Activated T-cell treated with anti-CD3 and anti-CD28 coated beads, Interleukin-2, amount 50 U/mL, for 1 hour (primary cell): ENCODE measurements at regions not wholly inside any gene's neighbourhood (a gene's known extent, or its start where the extent isn't known, plus 50 kb on each side); places are given as distances from the start of the nearest gene placed in this dataset.
A peak's percentile ranks its signal among the peaks of the same experiment; 100 is the strongest.
"Not testable (repeated sequence)": the region's sequence is repeated elsewhere in the genome, so short reads cannot be mapped to it uniquely, and the experiment has no call there.

Source experiments
- DNase-seq: peaks from one replicate; pipeline ENCODE4 v3.0.0-alpha.2; 2020

GRCh38 chr3:153221748-153222162, 59.7 kb downstream of the RAP2B start:
- peak; percentile 72 for DNase-seq

- not testable (repeated sequence) for DNase-seq
Measured at GRCh38 chr3:153226877-153227276, 64.9 kb downstream of the RAP2B start.

- not testable (repeated sequence) for DNase-seq
Measured at GRCh38 chr3:153230427-153230826, 68.4 kb downstream of the RAP2B start.

GRCh38 chr3:153231245-153231644, 69.2 kb downstream of the RAP2B start:
- not testable (repeated sequence) for DNase-seq

GRCh38 chr3:153232050-153232752, 70.2 kb downstream of the RAP2B start:
- DNase-seq, result not testable (repeated sequence)

GRCh38 chr3:153232851-153233271, 70.8 kb downstream of the RAP2B start:
- no peak for DNase-seq

- no peak for DNase-seq
Measured at GRCh38 chr3:153233986-153234385, 72.0 kb downstream of the RAP2B start.

- DNase-seq, result no peak
Measured at GRCh38 chr3:153242896-153243295, 80.9 kb downstream of the RAP2B start.

GRCh38 chr3:153244961-153245360, 82.9 kb downstream of the RAP2B start:
- DNase-seq, result no peak

- DNase-seq, result no peak
Measured at GRCh38 chr3:153245661-153246060, 83.6 kb downstream of the RAP2B start.

GRCh38 chr3:153246331-153246730, 84.3 kb downstream of the RAP2B start:
- DNase-seq, result no peak

GRCh38 chr3:153246806-153247205, 84.8 kb downstream of the RAP2B start:
- no peak for DNase-seq

GRCh38 chr3:153247331-153248330, 85.6 kb downstream of the RAP2B start:
- DNase-seq, result no peak

GRCh38 chr3:153248835-153249234, 86.8 kb downstream of the RAP2B start:
- not testable (repeated sequence) for DNase-seq

- no peak for DNase-seq
Measured at GRCh38 chr3:153249906-153250305, 87.9 kb downstream of the RAP2B start.

- DNase-seq, result no peak
Measured at GRCh38 chr3:153250446-153250845, 88.4 kb downstream of the RAP2B start.

- no peak for DNase-seq
Measured at GRCh38 chr3:153252963-153253362, 90.9 kb downstream of the RAP2B start.

GRCh38 chr3:153254361-153254760, 92.3 kb downstream of the RAP2B start:
- DNase-seq, result no peak

GRCh38 chr3:153257673-153258351, 95.8 kb downstream of the RAP2B start:
- no peak for DNase-seq

GRCh38 chr3:153259956-153260355, 97.9 kb downstream of the RAP2B start:
- no peak for DNase-seq

GRCh38 chr3:153260681-153261080, 98.7 kb downstream of the RAP2B start:
- no peak for DNase-seq

- DNase-seq, result no peak
Measured at GRCh38 chr3:153266619-153267018, 104.6 kb downstream of the RAP2B start.
